ENCODE measurements at regions not wholly inside any gene's neighbourhood (a gene's known extent, or its start where the extent isn't known, plus 50 kb on each side); places are given as distances from the start of the nearest gene placed in this dataset.

- POLR2A ChIA-PET: no interaction called here
- Histone ChIP-seq H3K4me1 (ENCODE audit: control insufficient read depth, insufficient read depth, low read length) (no peaks in the 10 kb centered on the region), H3K9me3 (ENCODE audit: control insufficient read depth, insufficient read depth, low read depth, low read length) (no peaks in the 10 kb centered on the region), H3K4me3 (ENCODE audit: low read depth, low read length) (no peak overlapping the region), H3K27ac (ENCODE audit: extremely low read depth, low read depth, low read length) (no peak overlapping the region), H3K36me3 (ENCODE audit: control insufficient read depth in 2 of 2, insufficient read depth in 1 of 2, low read length in 2 of 2) (no peaks in the 10 kb centered on the region)
- CTCF ChIA-PET: interaction anchor here (0.6 kb wide), 1 partner anchor 192 kb away, joined by 4 read pairs; no protein-coding TSS in a partner anchor
- TF ChIP-seq ZNF184 (tag by site-specific recombination; IDR thresholded peaks at IDR 0.05) (no peak), FEZF1 (tag by site-specific recombination; IDR thresholded peaks at IDR 0.05) (no peak), ZBTB17 (tag by site-specific recombination; IDR thresholded peaks at IDR 0.05) (no peak), HOXA7 (CRISPR knock-in tag; IDR thresholded peaks at IDR 0.05; ENCODE audit: borderline replicate concordance) (no peak), TRIM28 (IDR thresholded peaks at IDR 0.05; ENCODE audit: borderline replicate concordance, low read length) (no peak), ZNF148 (tag by site-specific recombination; IDR thresholded peaks at IDR 0.05; ENCODE audit: borderline replicate concordance) (no peak), ZIC2 (tag by site-specific recombination; IDR thresholded peaks at IDR 0.05) (no peak)
- TF ChIP-seq, protein P1, sequence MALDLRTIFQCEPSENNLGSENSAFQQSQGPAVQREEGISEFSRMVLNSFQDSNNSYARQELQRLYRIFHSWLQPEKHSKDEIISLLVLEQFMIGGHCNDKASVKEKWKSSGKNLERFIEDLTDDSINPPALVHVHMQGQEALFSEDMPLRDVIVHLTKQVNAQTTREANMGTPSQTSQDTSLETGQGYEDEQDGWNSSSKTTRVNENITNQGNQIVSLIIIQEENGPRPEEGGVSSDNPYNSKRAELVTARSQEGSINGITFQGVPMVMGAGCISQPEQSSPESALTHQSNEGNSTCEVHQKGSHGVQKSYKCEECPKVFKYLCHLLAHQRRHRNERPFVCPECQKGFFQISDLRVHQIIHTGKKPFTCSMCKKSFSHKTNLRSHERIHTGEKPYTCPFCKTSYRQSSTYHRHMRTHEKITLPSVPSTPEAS (tag by site-specific recombination; IDR thresholded peaks at IDR 0.05): no peak
Observed at GRCh38 chr12:97142737-97143410, 235.8 kb downstream of the NEDD1 start.

DNA sequence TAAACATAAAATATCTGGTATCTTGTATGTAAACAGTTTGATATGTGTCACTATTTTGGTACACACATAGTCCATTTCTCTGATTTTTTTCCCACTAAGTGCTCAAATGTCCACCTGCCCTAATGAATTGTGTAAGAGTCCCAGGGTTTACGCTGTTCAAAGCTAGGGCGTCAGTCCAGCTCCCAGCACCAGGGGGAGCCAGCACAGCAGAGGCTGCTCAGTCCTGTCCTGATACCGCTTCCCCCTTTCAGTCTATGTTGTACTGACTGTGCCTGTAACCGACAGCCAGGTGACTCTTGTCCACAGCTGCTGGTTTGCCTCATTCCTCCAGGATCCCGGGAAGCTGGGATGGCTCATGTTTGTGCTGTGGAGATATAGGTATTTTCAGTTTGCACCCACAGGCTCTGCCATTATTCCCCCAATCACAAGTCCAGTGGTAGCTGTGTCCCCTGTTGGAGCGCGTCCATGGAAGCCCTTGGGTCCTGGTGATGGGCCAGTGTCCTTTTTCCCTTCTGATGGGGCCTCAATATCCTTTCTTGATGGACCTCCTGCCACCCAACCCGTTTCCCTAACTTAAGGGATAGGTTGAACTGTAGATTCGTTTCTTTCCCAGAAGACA is 242.0 kb downstream of the NEDD1 start:
- no peaks in the 10 kb centered on the region for H3K36me3 ChIP-seq (ENCODE audit: control insufficient read depth in 2 of 2, insufficient read depth in 1 of 2, low read length in 2 of 2)

DNA sequence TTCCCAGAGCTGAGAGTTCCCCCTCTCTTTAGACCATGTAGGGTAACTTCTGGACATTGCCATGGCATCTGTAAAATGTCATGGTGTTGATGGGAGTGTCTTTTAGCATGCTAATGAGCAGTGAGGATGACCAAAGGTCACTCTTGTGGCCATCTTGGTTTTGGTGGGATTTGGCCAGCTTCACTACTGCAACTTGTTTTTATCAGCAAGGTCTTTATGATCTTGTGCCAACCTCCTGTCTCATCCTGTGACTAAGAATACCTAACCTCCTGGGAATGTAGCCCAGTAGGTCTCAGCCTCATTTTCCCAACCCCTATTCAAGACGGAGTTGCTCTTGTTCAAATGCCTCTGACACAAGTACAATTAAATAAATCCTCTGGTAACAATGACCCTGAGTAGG is 244.4 kb downstream of the NEDD1 start:
- ChIA-PET CTCF (interaction anchor here (0.6 to 1.3 kb wide), 3 partner anchors 11 to 1449 kb away, joined by 3 to 6 read pairs (median 5); no protein-coding TSS in a partner anchor), POLR2A (no interaction called here)
- no peaks in the 10 kb centered on the region for H3K36me3 ChIP-seq (ENCODE audit: control insufficient read depth in 2 of 2, insufficient read depth in 1 of 2, low read length in 2 of 2)
- H3K4me3 ChIP-seq (ENCODE audit: low read depth, low read length): no peak overlapping the region
- H3K27ac ChIP-seq (ENCODE audit: extremely low read depth, low read depth, low read length): no peak overlapping the region
- no peaks in the 10 kb centered on the region for H3K4me1 ChIP-seq (ENCODE audit: control insufficient read depth, insufficient read depth, low read length)
- no peaks in the 10 kb centered on the region for H3K9me3 ChIP-seq (ENCODE audit: control insufficient read depth, insufficient read depth, low read depth, low read length)
- TF ChIP-seq GLI4 (tag by site-specific recombination; IDR thresholded peaks at IDR 0.05) (no peak), ZBTB6 (tag by site-specific recombination; IDR thresholded peaks at IDR 0.05) (no peak), ZNF121 (tag by site-specific recombination; IDR thresholded peaks at IDR 0.05) (no peak), ZNF558 (tag by site-specific recombination; IDR thresholded peaks at IDR 0.05) (no peak), ZNF394 (tag by site-specific recombination; IDR thresholded peaks at IDR 0.05; ENCODE audit: borderline replicate concordance) (no peak), ZNF639 (tag by site-specific recombination; IDR thresholded peaks at IDR 0.05) (no peak), ZNF221 (tag by site-specific recombination; IDR thresholded peaks at IDR 0.05; ENCODE audit: borderline replicate concordance) (no peak), ZNF248 (tag by site-specific recombination; IDR thresholded peaks at IDR 0.05) (no peak), ZNF560 (tag by site-specific recombination; IDR thresholded peaks at IDR 0.05; ENCODE audit: borderline replicate concordance) (no peak), WT1 (tag by site-specific recombination; IDR thresholded peaks at IDR 0.05) (no peak), ZNF600 (tag by site-specific recombination; IDR thresholded peaks at IDR 0.05) (no peak)

More for the DNA sequence above, 242.0 kb downstream of the NEDD1 start:
- ChIA-PET CTCF (interaction anchor here (0.7 to 2.8 kb wide), 4 partner anchors 8 to 256 kb away, joined by 3 to 15 read pairs (median 3); no protein-coding TSS in a partner anchor), POLR2A (no interaction called here)
- TF ChIP-seq, protein P2, sequence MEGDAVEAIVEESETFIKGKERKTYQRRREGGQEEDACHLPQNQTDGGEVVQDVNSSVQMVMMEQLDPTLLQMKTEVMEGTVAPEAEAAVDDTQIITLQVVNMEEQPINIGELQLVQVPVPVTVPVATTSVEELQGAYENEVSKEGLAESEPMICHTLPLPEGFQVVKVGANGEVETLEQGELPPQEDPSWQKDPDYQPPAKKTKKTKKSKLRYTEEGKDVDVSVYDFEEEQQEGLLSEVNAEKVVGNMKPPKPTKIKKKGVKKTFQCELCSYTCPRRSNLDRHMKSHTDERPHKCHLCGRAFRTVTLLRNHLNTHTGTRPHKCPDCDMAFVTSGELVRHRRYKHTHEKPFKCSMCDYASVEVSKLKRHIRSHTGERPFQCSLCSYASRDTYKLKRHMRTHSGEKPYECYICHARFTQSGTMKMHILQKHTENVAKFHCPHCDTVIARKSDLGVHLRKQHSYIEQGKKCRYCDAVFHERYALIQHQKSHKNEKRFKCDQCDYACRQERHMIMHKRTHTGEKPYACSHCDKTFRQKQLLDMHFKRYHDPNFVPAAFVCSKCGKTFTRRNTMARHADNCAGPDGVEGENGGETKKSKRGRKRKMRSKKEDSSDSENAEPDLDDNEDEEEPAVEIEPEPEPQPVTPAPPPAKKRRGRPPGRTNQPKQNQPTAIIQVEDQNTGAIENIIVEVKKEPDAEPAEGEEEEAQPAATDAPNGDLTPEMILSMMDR (tag by site-specific recombination; IDR thresholded peaks at IDR 0.05): peak; percentile 31
- TF ChIP-seq ZNF16 (tag by site-specific recombination; IDR thresholded peaks at IDR 0.05; ENCODE audit: low read depth): no peak
- no peaks in the 10 kb centered on the region for H3K4me1 ChIP-seq (ENCODE audit: control insufficient read depth, insufficient read depth, low read length)
- no peak overlapping the region for H3K27ac ChIP-seq (ENCODE audit: extremely low read depth, low read depth, low read length)
- H3K9me3 ChIP-seq (ENCODE audit: control insufficient read depth, insufficient read depth, low read depth, low read length): no peaks in the 10 kb centered on the region
- H3K4me3 ChIP-seq (ENCODE audit: low read depth, low read length): no peak overlapping the region
